Vagina (tissue), 2 donors: ENCODE measurements at regions not wholly inside any gene's neighbourhood (a gene's known extent, or its start where the extent isn't known, plus 50 kb on each side); places are given as distances from the start of the nearest gene placed in this dataset.

ENCODE experiments used
- DNase-seq, 2 donors: peaks; one replicate each; pipeline ENCODE4 v3.0.0-alpha.2; 2017; ENCODE audit errors: extremely low spot score in 2 of 2
- H3K27ac ChIP-seq: fragments of 200-600 bp; sonication (generic); one replicate; pipeline ENCODE4 v1.5.1; 2019
- H3K27me3 ChIP-seq: fragments of 200-600 bp; sonication (generic); one replicate; pipeline ENCODE4 v1.5.1; 2019
- H3K36me3 ChIP-seq, 2 donors: fragments of 200-600 bp; sonication (generic); one replicate each; pipeline ENCODE4 v1.5.1; 2017 to 2019
- H3K4me1 ChIP-seq: fragments of 200-600 bp; sonication (generic); one replicate; pipeline ENCODE4 v1.5.1; 2019
- H3K4me3 ChIP-seq, 2 donors: fragments of 200-600 bp; sonication (generic); 1 replicate in 1 of 2; 2 replicates in 1 of 2; pipeline ENCODE4 v1.5.1; 2016 to 2019
- H3K9me3 ChIP-seq: fragments of 200-600 bp; sonication (generic); one replicate; pipeline ENCODE4 v1.5.1; 2019
- CTCF ChIP-seq, 3 experiments: fragments of 450-650 bp in 2 of 3; fragments of 200-600 bp in 1 of 3; sonication (generic) in 1 of 3; IDR thresholded peaks; one replicate each; pipeline ENCODE4 v1.5.1; 2017 to 2019; ENCODE audit warnings: antibody characterized with exemption in 3 of 3, mild to moderate bottlenecking in 2 of 3, moderate library complexity in 2 of 3
- POLR2A ChIP-seq, 2 donors: fragments of 450-650 bp; IDR thresholded peaks; one replicate each; pipeline ENCODE4 v1.6.1; 2017; ENCODE audit warnings: antibody characterized with exemption in 2 of 2, mild to moderate bottlenecking in 2 of 2, moderate library complexity in 2 of 2
- POLR2AphosphoS5 ChIP-seq, 2 donors: sonication (generic); formaldehyde crosslinking; IDR thresholded peaks; one replicate each; pipeline ENCODE4 v1.9.0; 2017; ENCODE audit warnings: antibody characterized with exemption in 2 of 2, mild to moderate bottlenecking in 2 of 2, low read depth in 1 of 2; ENCODE audit not compliant: insufficient read depth in 1 of 2
- intact Hi-C: fragments of 100-400 bp; cut with DNase I; formaldehyde crosslinking; loops from one replicate; pipeline ENCODE4 v1.15.1; 2023

- Histone ChIP-seq H3K4me3 (no peak overlapping the region), H3K4me1 (no peaks in the 10 kb centered on the region), H3K36me3 (no peaks in the 10 kb centered on the region), H3K27ac (no peak overlapping the region), H3K27me3 (no peaks in the 10 kb centered on the region), H3K9me3 (no peaks in the 10 kb centered on the region)
- intact Hi-C loops: no loop called here
- no peak for DNase-seq
- TF ChIP-seq POLR2A (IDR thresholded peaks at IDR 0.05): no peak
- no peak for TF ChIP-seq POLR2AphosphoS5 (IDR thresholded peaks at IDR 0.05; ENCODE audit: insufficient read depth in 1 of 2, low read depth in 1 of 2)
- no peak for TF ChIP-seq CTCF (IDR thresholded peaks at IDR 0.05)
Observed at GRCh38 chr7:52842202-52842900, 193.1 kb upstream of the POM121L12 start.

GRCh38 chr7:52838981-52839411 lies 196.4 kb upstream of the POM121L12 start:
- Histone ChIP-seq H3K27me3 (no peaks in the 10 kb centered on the region), H3K27ac (no peak overlapping the region), H3K4me3 (no peak overlapping the region), H3K36me3 (no peaks in the 10 kb centered on the region), H3K4me1 (no peaks in the 10 kb centered on the region), H3K9me3 (no peaks in the 10 kb centered on the region)
- intact Hi-C loops: no loop called here
- no peak for DNase-seq
- TF ChIP-seq POLR2A (IDR thresholded peaks at IDR 0.05) (no peak), CTCF (IDR thresholded peaks at IDR 0.05) (no peak), POLR2AphosphoS5 (IDR thresholded peaks at IDR 0.05; ENCODE audit: insufficient read depth in 1 of 2, low read depth in 1 of 2) (no peak)

- Histone ChIP-seq H3K27me3 (no peaks in the 10 kb centered on the region), H3K4me3 (no peak overlapping the region), H3K4me1 (no peaks in the 10 kb centered on the region), H3K36me3 (no peaks in the 10 kb centered on the region), H3K9me3 (no peaks in the 10 kb centered on the region), H3K27ac (no peak overlapping the region)
- no peak for DNase-seq
- intact Hi-C loops: no loop called here
- TF ChIP-seq POLR2A (IDR thresholded peaks at IDR 0.05) (no peak), POLR2AphosphoS5 (IDR thresholded peaks at IDR 0.05; ENCODE audit: insufficient read depth in 1 of 2, low read depth in 1 of 2) (no peak), CTCF (IDR thresholded peaks at IDR 0.05) (no peak)
Observed at GRCh38 chr7:52831321-52831720, 204.1 kb upstream of the POM121L12 start.

GRCh38 chr7:52830801-52831200 lies 204.6 kb upstream of the POM121L12 start:
- intact Hi-C loops: no loop called here
- DNase-seq: no peak
- H3K27me3 ChIP-seq: no peaks in the 10 kb centered on the region
- no peak overlapping the region for H3K4me3 ChIP-seq
- H3K36me3 ChIP-seq: no peaks in the 10 kb centered on the region
- no peak overlapping the region for H3K27ac ChIP-seq
- no peaks in the 10 kb centered on the region for H3K4me1 ChIP-seq
- no peaks in the 10 kb centered on the region for H3K9me3 ChIP-seq
- TF ChIP-seq CTCF (IDR thresholded peaks at IDR 0.05) (no peak), POLR2AphosphoS5 (IDR thresholded peaks at IDR 0.05; ENCODE audit: insufficient read depth in 1 of 2, low read depth in 1 of 2) (no peak), POLR2A (IDR thresholded peaks at IDR 0.05) (no peak)

GRCh38 chr7:52826515-52827265 lies 208.7 kb upstream of the POM121L12 start:
- Histone ChIP-seq H3K4me3 (no peak overlapping the region), H3K27me3 (no peaks in the 10 kb centered on the region), H3K9me3 (no peaks in the 10 kb centered on the region), H3K36me3 (no peaks in the 10 kb centered on the region), H3K27ac (no peak overlapping the region), H3K4me1 (no peaks in the 10 kb centered on the region)
- TF ChIP-seq POLR2AphosphoS5 (IDR thresholded peaks at IDR 0.05; ENCODE audit: insufficient read depth in 1 of 2, low read depth in 1 of 2): no peak
- DNase-seq: no peak
- intact Hi-C loops: no loop called here
